IMR-90 (cell line): ENCODE measurements at regions not wholly inside any gene's neighbourhood (a gene's known extent, or its start where the extent isn't known, plus 50 kb on each side); places are given as distances from the start of the nearest gene placed in this dataset.

Experiments used
- ATAC-seq: fragments of 200-7000 bp; cut with Tn5 transposase; 2 replicates; pipeline ENCODE4 v1.9.1; 2020; ENCODE audit warnings: low read depth, mild to moderate bottlenecking, moderate library complexity
- BruUV-seq: library from RNA; stranded (reverse); fragments of 400-500 nt; replicated peaks from 2 replicates; lab custom pipeline; 2021; lab: Mats Ljungman, UMichigan
- CTCF ChIA-PET: fragments of 300-600 bp; formaldehyde crosslinking; extraction: SDS; loops from one replicate; lab custom pipeline; 2021; ENCODE audit warnings: antibody characterized with exemption; lab: Yijun Ruan, JAX
- POLR2A ChIA-PET: fragments of 300-600 bp; sonication (Branson Sonifier 250); formaldehyde crosslinking; loops from one replicate; lab custom pipeline; 2022; ENCODE audit warnings: antibody characterized with exemption; ENCODE audit not compliant: unreplicated experiment; lab: Charles Lee
- DNase-seq: peaks from one replicate; pipeline ENCODE4 v3.0.0; 2013
- H2AFZ ChIP-seq: replicated peaks from 2 replicates; pipeline ENCODE3; 2013; ENCODE audit warnings: low read length, mild to moderate bottlenecking; ENCODE audit not compliant: poor library complexity
- H2AK5ac ChIP-seq: 2 replicates; pipeline ENCODE4 v1.6.1; 2013; ENCODE audit warnings: low read depth, low read length, inconsistent platforms
- H2AK9ac ChIP-seq: replicated peaks from 2 replicates; pipeline ENCODE3; 2013; ENCODE audit warnings: mild to moderate bottlenecking, low read depth, low read length, moderate library complexity; ENCODE audit not compliant: poor library complexity
- H2BK120ac ChIP-seq: 2 replicates; pipeline ENCODE4 v1.6.1; 2013; ENCODE audit warnings: low read depth, low read length, inconsistent platforms
- H2BK15ac ChIP-seq: 3 replicates; pipeline ENCODE4 v1.6.1; 2013; ENCODE audit warnings: low read depth, low read length, inconsistent platforms
- H2BK20ac ChIP-seq: 2 replicates; pipeline ENCODE4 v1.6.1; 2013; ENCODE audit warnings: low read depth, mild to moderate bottlenecking, inconsistent platforms, low read length, moderate library complexity
- H2BK5ac ChIP-seq: 2 replicates; pipeline ENCODE4 v1.6.1; 2013; ENCODE audit warnings: mild to moderate bottlenecking, low read depth, low read length, inconsistent platforms; ENCODE audit not compliant: poor library complexity, severe bottlenecking
- H3K14ac ChIP-seq: replicated peaks from 2 replicates; pipeline ENCODE4 v1.6.1; 2013; ENCODE audit warnings: low read depth, low read length, inconsistent platforms
- H3K18ac ChIP-seq: 2 replicates; pipeline ENCODE4 v1.6.1; 2013; ENCODE audit warnings: low read depth, low read length, control low read depth
- H3K23ac ChIP-seq: 2 replicates; pipeline ENCODE4 v1.6.1; 2013; ENCODE audit warnings: low read depth, low read length, inconsistent platforms
- H3K27ac ChIP-seq: 2 replicates; pipeline ENCODE4 v1.5.1; 2013; ENCODE audit warnings: mild to moderate bottlenecking, control low read depth, low read length; ENCODE audit not compliant: insufficient read depth
- H3K27me3 ChIP-seq: 2 replicates; pipeline ENCODE4 v1.6.1; 2013; ENCODE audit warnings: low read length; ENCODE audit not compliant: control insufficient read depth, insufficient read depth
- H3K36me3 ChIP-seq: 2 replicates; pipeline ENCODE4 v1.6.1; 2013; ENCODE audit warnings: low read length, mixed read lengths; ENCODE audit not compliant: control insufficient read depth, insufficient read depth
- H3K4ac ChIP-seq: 2 replicates; pipeline ENCODE4 v1.6.1; 2013; ENCODE audit warnings: low read depth, low read length, inconsistent platforms
- H3K4me1 ChIP-seq: 2 replicates; pipeline ENCODE4 v1.6.1; 2013; ENCODE audit warnings: low read length, mixed read lengths; ENCODE audit not compliant: control insufficient read depth, insufficient read depth
- H3K4me2 ChIP-seq: 2 replicates; pipeline ENCODE4 v1.6.1; 2013; ENCODE audit warnings: low read depth, mild to moderate bottlenecking, control low read depth, low read length, moderate library complexity
- H3K4me3 ChIP-seq: 2 replicates; pipeline ENCODE4 v1.5.1; 2013; ENCODE audit warnings: low read depth, mild to moderate bottlenecking, control low read depth, low read length, moderate library complexity; ENCODE audit not compliant: insufficient read depth
- H3K56ac ChIP-seq: 2 replicates; pipeline ENCODE4 v1.6.1; 2013; ENCODE audit warnings: low read length, inconsistent platforms; ENCODE audit not compliant: insufficient read depth; ENCODE audit errors: extremely low read depth
- H3K79me1 ChIP-seq, 2 experiments: 2 replicates each; pipeline ENCODE4 v1.6.1; 2013; ENCODE audit warnings: low read length in 2 of 2, inconsistent platforms in 1 of 2, low read depth in 1 of 2
- H3K9ac ChIP-seq: 2 replicates; pipeline ENCODE4 v1.6.1; 2013; ENCODE audit warnings: low read depth, low read length, control low read depth
- H3K9me1 ChIP-seq: 2 replicates; pipeline ENCODE4 v1.6.1; 2013; ENCODE audit warnings: low read length, inconsistent platforms; ENCODE audit not compliant: insufficient read depth
- H3K9me3 ChIP-seq: 2 replicates; pipeline ENCODE4 v1.6.1; 2013; ENCODE audit warnings: low read length; ENCODE audit not compliant: control insufficient read depth, insufficient read depth
- H4K20me1 ChIP-seq: 2 replicates; pipeline ENCODE4 v1.6.1; 2013; ENCODE audit warnings: low read length, inconsistent platforms; ENCODE audit not compliant: insufficient read depth
- H4K5ac ChIP-seq: 2 replicates; pipeline ENCODE4 v1.6.1; 2013; ENCODE audit warnings: mild to moderate bottlenecking, low read depth, low read length, control low read depth
- H4K8ac ChIP-seq, 2 experiments: 2 replicates each; pipeline ENCODE4 v1.6.1; 2013; ENCODE audit warnings: low read depth in 2 of 2, low read length in 2 of 2, control low read depth in 1 of 2, inconsistent platforms in 1 of 2
- H4K91ac ChIP-seq: 2 replicates; pipeline ENCODE4 v1.6.1; 2013; ENCODE audit warnings: low read depth, low read length, inconsistent platforms; ENCODE audit not compliant: insufficient read depth
- BHLHE40 ChIP-seq: fragments of 150-350 bp; IDR thresholded peaks from 2 replicates; pipeline ENCODE4 v1.6.1; 2016; ENCODE audit warnings: mild to moderate bottlenecking, low read depth, low read length
- CEBPB ChIP-seq: IDR thresholded peaks from 2 replicates; pipeline ENCODE4 v1.6.1; 2012; ENCODE audit warnings: low read depth, low read length, improper control_type of control experiment
- CHD1 ChIP-seq: IDR thresholded peaks from 2 replicates; pipeline ENCODE4 v1.6.1; 2012; ENCODE audit warnings: low read depth, low read length, improper control_type of control experiment
- FOS ChIP-seq: fragments of 150-350 bp; IDR thresholded peaks from 2 replicates; pipeline ENCODE4 v1.6.1; 2016; ENCODE audit warnings: low read depth, low read length
- RAD21 ChIP-seq: IDR thresholded peaks from 2 replicates; pipeline ENCODE4 v1.6.1; 2012; ENCODE audit warnings: low read length, improper control_type of control experiment
- RCOR1 ChIP-seq: IDR thresholded peaks from 2 replicates; pipeline ENCODE4 v1.6.1; 2012; ENCODE audit warnings: mild to moderate bottlenecking, low read length, improper control_type of control experiment; ENCODE audit not compliant: insufficient replicate concordance
- RFX5 ChIP-seq: IDR thresholded peaks from 2 replicates; pipeline ENCODE4 v1.8.0; 2012; ENCODE audit warnings: low read depth, mild to moderate bottlenecking, low read length, moderate library complexity
- WGBS, 2 experiments: methylation state at CpG; one replicate each; pipeline versions ENCODE4 v1.1.5 to v1.1.7; 2013; ENCODE audit warnings: missing lambda C conversion rate in 2 of 2; ENCODE audit not compliant: insufficient read length in 1 of 2; ENCODE audit errors: extremely low coverage in 2 of 2; 5-methylcytosine and 5-hydroxymethylcytosine counted together
- dilution Hi-C: fragments of 300-500 bp; cut with HindIII; formaldehyde crosslinking; loops from one replicate; pipeline ENCODE4 v1.14.3; 2018; ENCODE audit warnings: low sequenced_read_pairs; ENCODE audit not compliant: unreplicated experiment
- in situ Hi-C: fragments of 300-500 bp; cut with MboI; formaldehyde crosslinking; loops from 3 replicates; pipeline ENCODE4 v1.14.3; 2019; ENCODE audit warnings: low sequenced_read_pairs, inconsistent platforms, mixed read lengths
- intact Hi-C: fragments of 100-400 bp; cut with micrococcal nuclease; formaldehyde crosslinking; loops from 2 replicates; pipeline ENCODE4 v1.10.0; 2022
- TF ChIP-seq, protein P1 (sequence below): conservative IDR thresholded peaks from 2 replicates; pipeline ENCODE4 v1.5.1; 2012; ENCODE audit warnings: mild to moderate bottlenecking, low read depth, low read length, improper control_type of control experiment
- TF ChIP-seq, protein P2 (sequence below): fragments of 150-350 bp; IDR thresholded peaks from 2 replicates; pipeline ENCODE4 v1.6.1; 2017; ENCODE audit warnings: mild to moderate bottlenecking, antibody characterized with exemption, low read length, low read depth

DNA sequence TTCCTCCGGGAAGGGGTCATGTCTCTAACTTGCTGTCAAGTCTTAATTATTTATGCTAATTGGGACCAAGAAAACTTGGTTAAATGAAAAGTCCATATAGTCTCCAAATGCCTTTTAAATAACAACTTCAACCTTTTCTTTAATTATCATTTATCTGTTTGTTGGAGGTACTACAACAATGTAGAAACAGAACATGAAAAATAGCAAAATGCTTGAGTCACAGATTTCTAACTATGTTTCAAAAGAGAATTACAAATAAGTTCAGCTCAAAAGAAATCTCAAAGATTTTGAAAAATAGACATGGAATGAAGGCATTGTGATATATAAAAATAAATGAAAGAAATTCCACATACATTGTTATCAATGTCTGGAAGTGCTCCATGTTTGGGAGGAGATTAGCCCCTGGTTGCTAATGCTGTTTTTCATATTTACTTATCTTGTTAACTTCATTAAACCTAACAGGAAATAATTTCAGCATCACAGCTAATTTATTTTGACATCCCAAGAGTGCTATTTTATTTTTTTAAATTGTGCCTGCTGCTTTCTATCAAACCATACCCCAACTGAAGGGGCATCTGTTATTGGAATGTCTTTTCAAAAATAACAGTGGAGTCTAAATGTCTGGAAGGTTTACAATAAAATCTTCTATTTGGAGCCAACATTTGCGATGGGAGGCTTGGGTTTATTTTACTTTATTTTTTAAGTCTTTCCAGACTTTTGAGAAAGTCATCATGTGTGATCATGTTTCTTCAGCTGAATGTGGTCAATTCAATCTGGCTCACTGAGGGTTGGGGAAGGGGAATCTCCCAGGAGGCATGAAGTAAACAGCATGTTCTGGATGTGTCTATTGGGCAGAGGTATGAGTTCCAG is 53.1 kb upstream of the ANKRD55 start (continued):
- no peak for TF ChIP-seq BHLHE40
- TF ChIP-seq RCOR1 = no peak

DNA sequence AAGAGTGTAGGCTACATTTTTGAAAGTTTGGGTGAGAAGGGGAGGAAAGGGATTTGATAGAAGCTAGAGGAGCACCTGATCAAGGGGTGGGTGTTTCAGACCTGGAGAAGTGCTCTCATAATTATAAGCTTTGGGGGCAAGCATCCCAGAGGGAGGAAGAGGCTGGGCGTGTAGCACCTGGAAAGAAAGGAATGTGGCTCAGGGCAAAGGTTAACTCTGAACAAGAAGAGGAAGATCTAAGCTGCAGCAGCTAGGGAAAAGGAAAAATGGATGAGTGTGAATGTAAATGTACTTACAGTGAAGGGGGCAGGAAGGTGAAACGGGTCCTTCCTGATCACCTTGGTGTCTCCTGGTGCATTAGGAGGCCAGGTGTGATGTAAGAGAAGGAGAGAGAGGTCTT is 49.8 kb upstream of the ANKRD55 start:
- no peak for TF ChIP-seq CHD1
- TF ChIP-seq, protein P1, sequence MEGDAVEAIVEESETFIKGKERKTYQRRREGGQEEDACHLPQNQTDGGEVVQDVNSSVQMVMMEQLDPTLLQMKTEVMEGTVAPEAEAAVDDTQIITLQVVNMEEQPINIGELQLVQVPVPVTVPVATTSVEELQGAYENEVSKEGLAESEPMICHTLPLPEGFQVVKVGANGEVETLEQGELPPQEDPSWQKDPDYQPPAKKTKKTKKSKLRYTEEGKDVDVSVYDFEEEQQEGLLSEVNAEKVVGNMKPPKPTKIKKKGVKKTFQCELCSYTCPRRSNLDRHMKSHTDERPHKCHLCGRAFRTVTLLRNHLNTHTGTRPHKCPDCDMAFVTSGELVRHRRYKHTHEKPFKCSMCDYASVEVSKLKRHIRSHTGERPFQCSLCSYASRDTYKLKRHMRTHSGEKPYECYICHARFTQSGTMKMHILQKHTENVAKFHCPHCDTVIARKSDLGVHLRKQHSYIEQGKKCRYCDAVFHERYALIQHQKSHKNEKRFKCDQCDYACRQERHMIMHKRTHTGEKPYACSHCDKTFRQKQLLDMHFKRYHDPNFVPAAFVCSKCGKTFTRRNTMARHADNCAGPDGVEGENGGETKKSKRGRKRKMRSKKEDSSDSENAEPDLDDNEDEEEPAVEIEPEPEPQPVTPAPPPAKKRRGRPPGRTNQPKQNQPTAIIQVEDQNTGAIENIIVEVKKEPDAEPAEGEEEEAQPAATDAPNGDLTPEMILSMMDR = no peak
- TF ChIP-seq CEBPB = no peak
- no peak for TF ChIP-seq RAD21
- no peak for TF ChIP-seq RFX5
- TF ChIP-seq, protein P2, sequence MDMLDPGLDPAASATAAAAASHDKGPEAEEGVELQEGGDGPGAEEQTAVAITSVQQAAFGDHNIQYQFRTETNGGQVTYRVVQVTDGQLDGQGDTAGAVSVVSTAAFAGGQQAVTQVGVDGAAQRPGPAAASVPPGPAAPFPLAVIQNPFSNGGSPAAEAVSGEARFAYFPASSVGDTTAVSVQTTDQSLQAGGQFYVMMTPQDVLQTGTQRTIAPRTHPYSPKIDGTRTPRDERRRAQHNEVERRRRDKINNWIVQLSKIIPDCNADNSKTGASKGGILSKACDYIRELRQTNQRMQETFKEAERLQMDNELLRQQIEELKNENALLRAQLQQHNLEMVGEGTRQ = no peak
- TF ChIP-seq FOS = no peak
- WGBS, 2 experiments = 89% methylated on average over 1 of the region's 2 CpGs; no CpG with 5 or more reads in 1 of the 2 experiments
- H4K91ac ChIP-seq = peak overlapping the region; percentile 97
- peak overlapping the region; percentile 84 for H3K14ac ChIP-seq
- no peak overlapping the region for H2AK9ac ChIP-seq
- H4K8ac ChIP-seq = peak overlapping the region; percentile 51 to 90; a peak in 3 of 4 replicates
- no peaks in the 10 kb centered on the region for H3K9me3 ChIP-seq
- peak overlapping the region; percentile 52 for H2AFZ ChIP-seq
- peaks cover 0 to 12% of the 10 kb centered on the region in 2 experiments; a peak in 1 of 4 replicates for H3K79me1 ChIP-seq
- H3K56ac ChIP-seq = no peak overlapping the region
- ATAC-seq (no peak), DNase-seq (no peak)
- POLR2A ChIA-PET = no interaction called here
- H3K36me3 ChIP-seq = no peaks in the 10 kb centered on the region
- H3K18ac ChIP-seq = peak overlapping the region; percentile 82
- H3K27ac ChIP-seq = peak overlapping the region; percentile 78; the same call in 1 of the 2 replicates
- H3K9ac ChIP-seq = no peak overlapping the region
- peak overlapping the region; percentile 99 for H2BK20ac ChIP-seq
- dilution Hi-C loops (no loop called here), in situ Hi-C loops (no loop called here), intact Hi-C loops (loop anchor here (5.0 kb wide), 1 partner anchor 64 kb away; no protein-coding TSS in a partner anchor)
- peak overlapping the region; percentile 78 for H2BK5ac ChIP-seq
- no TSS peak for BruUV-seq
- peak overlapping the region; percentile 92 for H2AK5ac ChIP-seq
- H3K4me1 ChIP-seq = peaks cover 20% of the 10 kb centered on the region
- H3K4me3 ChIP-seq = no peak overlapping the region
- H2BK15ac ChIP-seq = peak overlapping the region; percentile 96; the same call in 2 of the 3 replicates
- peak overlapping the region; percentile 98 for H3K4ac ChIP-seq
- H3K27me3 ChIP-seq = no peaks in the 10 kb centered on the region
- no peaks in the 10 kb centered on the region for H4K20me1 ChIP-seq
- no peak overlapping the region for H3K4me2 ChIP-seq
- H3K9me1 ChIP-seq = peaks cover 23% of the 10 kb centered on the region
- CTCF ChIA-PET = interaction anchor here (0.8 kb wide), 1 partner anchor 40 kb away, joined by 3 read pairs; no protein-coding TSS in a partner anchor
- peak overlapping the region; percentile 68; the same call in 1 of the 2 replicates for H4K5ac ChIP-seq
- H3K23ac ChIP-seq = peak overlapping the region; percentile 53; the same call in 1 of the 2 replicates
- peak overlapping the region; percentile 99 for H2BK120ac ChIP-seq
